Right forelimb (tissue), 1 donor: ENCODE measurements at regions not wholly inside any gene's neighbourhood (a gene's known extent, or its start where the extent isn't known, plus 50 kb on each side); places are given as distances from the start of the nearest gene placed in this dataset.

Experiments used
- DNase-seq: peaks from one replicate; pipeline ENCODE4 v3.0.0-alpha.2; 2018

DNA sequence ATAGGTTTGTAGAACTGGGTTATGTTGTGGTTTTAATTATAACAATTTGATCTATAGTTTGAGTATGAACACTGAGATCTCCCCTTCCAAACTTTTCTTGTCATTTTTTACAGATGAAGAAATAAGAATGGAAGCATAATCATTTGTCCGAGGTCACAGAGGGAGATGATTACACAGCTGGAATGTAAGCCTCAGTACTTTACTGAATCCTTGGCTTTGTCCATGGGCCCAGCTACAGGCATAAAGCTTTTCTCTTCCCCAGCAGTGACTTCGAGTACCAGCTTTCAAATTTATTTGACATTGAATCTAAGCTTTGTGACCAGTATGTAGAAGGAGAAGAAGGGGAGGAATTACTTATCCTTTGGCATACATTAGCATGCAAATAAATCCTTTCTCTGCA lies 80.9 kb upstream of the DCBLD2 start:
- no peak for DNase-seq

DNA sequence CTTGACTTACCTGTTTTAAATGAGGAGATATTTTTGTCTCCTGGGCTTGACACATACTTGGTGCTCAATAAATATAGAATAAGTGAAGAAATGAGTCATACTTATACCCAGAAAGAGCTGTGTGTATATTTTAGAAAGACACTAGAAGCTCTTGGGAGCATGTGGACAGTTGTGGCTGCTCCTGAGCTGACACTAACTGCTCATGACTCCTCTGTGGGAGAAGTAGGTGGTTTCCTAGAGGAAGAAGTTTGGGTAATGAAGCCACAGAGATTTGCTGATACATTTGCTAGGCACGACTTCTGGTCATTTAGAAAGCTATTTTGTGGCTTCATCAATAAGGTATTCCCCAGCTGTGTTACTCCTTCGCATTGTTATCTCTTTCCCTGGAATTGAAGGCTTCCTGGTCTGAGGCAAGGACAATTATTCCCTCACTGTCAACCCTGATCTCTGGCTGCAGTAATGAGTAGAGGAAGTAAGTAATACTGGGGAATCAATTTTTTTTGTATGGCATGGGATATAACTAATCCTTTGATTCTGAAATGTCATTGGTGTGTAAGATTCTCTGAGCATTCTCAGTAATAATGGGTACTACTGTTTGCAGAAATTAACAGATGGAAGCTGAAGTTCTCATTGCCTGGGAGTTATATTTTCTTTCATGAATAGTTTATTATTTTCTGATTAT lies 79.6 kb upstream of the DCBLD2 start:
- DNase-seq: no peak

DNA sequence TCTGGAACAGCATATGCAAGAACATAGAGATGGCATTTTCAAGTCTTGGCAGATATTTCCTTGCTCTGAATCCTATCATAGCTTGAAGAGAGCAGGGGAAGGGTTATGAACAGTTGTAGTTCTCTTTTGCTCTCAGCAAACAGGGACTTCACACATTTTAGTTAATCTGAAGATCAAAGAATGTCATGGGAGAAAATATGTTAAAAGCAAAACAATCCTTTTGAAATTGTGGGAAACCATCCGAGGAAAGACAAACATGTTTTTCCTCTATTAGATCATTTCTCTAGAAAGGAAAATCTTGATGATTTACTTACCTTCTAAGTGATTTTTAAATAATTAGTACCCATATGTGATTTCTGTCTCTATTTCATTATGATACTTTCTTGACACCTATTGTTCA lies 77.8 kb upstream of the DCBLD2 start:
- no peak for DNase-seq

DNA sequence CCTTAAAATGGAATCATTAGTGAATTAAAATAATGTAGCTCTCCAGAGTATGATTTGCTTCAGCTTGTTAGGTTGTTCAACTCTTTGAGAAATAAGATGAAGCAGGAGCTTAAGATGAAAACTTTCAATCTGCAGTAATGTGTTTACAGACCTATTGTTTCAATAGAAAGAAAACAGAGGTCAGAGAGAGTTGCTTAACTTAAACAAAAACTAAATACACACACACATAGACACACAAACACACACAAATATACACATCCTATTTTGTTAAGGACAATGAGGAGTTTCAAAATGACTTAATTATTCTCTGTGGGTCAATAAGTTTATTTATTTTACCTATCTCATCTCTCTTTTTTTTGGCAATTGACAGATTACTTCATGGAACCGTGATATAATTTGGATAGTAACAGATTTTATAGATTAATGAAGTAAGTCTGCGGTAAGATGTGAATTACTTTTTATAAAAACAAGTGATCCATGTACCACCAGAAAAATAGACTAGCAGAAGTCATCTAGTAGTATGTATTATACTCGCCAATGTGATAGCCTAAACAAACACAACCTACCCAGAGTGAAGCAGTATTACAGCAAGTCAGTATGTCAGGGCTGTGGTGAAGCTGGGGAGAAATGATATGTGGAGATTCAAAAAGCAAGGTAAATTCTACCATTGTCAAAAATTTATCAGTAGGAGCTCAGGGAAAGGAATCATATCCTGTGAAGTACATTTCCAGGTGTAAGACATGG lies 76.7 kb upstream of the DCBLD2 start:
- DNase-seq: no peak

DNA sequence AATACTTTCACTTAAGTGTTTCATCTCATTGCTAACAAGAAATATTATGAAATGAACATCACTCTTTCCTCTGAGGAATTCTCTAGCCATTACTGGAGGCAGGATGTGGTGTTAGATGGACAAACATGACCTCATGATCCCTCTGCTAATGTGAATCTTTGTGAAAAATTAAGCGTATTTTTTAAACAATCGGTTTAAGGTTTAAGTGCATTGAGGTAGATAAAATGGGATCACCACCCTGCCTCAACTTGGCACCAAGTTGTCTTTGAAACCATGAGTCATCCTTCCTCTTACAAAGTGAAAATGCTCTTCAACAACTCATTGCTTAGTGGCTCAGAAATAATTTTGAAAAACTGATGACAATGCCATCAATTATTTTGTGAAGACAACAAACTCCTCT lies 76.0 kb upstream of the DCBLD2 start:
- DNase-seq: no peak

DNA sequence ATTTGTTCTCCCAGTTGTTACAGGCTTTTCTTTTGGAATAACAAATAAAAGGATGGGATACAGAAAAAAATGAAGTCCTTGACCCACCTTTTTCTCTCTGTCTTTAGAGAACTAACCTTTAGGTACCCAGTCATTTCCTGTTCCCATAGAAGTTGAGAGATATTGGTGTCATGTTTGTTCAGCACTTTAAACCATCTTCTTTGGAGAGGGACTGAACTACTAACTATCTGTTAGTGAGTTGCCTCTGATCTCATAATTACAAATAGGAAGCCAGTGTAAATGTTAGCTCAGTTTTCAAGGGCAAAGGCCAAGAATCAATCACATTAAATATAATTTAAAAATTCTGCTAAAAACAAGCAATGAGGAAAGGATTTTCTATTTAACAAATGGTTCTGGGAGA lies 72.9 kb upstream of the DCBLD2 start:
- no peak for DNase-seq

DNA sequence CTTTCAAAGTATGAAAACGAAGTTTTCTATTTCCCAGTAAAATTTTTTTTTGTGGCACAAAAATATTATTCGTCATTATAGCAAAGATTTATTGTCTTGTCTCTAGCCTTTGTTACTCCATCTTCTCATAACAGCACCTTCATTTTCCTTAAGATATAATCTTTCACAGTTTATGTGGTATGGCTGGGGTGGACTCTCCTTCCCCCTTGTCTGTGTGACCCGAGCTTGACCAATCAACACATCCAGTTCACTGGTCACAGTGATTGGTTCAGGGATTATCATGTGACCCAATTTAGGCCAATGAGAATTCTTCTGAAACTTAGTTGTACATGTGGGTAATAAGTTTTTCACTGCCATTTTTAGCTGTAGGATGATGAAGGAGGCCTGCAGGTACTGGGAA lies 71.2 kb upstream of the DCBLD2 start:
- DNase-seq: no peak

DNA sequence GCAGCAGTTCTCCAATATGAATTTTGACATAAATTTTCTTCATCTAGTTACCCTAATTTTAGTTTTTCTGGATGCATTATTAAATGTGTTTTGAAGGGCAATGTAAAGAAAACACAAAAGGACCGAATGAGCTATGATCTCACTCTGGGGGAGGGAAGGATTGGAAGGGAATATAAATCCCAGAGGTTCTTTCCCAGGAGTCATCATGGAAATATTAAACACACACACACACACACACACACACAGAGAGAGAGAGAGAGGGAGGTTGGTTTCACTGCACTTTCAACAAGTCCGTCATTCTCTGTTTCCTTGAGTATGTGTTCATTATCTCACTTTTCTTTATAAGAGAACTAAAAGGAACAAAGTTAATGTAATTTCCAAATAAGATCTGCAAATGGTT lies 70.7 kb upstream of the DCBLD2 start:
- DNase-seq: no peak

DNA sequence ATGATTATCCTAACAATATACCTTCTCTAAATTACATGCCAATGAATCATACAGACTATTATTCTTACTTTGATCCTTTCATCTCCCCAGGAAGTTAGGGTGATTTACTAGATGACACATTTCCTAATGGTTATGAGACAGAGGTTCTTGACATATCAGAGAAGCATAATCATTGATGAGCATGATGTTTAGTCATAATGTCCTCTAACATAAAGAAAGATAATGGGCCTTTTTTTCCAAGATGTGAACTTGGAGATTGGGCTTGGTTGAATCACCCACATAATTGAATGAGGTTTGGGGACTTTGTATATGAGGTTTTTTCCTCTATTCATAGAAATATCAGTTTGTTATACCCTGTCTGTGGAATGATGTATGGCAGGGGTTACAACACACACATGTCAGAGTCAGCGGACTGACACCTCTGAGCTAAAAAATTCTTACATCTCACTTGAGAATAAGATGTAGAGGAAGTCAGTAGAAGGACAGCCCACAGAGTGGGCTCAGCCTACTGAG lies 69.7 kb upstream of the DCBLD2 start:
- no peak for DNase-seq

DNA sequence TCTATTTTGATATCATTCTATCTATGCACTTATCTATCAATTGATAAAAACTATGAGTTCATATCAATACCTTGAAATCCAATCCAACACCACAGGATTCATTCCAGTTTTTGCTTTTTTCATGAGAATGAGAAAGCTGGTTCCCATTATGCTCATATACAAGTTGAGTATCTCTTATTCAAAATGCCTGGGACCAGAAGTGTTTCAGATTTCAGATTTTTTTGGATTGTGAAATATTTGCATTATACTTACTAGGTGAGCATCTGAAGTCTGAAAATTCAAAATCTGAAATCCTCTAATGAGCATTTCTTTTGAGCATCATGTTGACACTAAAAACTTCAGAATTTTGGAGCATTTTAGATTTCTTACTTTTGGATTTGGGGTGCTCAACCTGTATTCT lies 67.8 kb upstream of the DCBLD2 start:
- no peak for DNase-seq

DNA sequence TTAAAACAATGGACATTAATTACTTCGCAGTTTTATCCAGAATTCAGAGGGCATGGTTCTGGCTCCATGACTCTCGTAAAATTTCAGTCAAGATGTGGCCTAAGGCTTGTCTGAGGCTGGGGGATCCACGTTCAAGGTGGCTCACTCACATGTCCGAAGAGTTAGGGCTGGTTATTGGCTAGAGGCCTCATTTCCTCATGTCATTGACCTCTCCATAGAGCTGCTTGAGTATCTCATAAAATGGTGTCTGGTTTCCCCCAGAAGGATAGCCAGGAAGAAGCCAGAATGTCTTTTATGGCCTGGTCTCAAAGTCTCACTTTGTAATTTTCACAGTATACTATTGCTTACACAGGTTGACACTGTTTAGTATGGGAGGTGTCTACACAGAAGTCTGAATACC lies 67.3 kb upstream of the DCBLD2 start:
- DNase-seq: no peak

DNA sequence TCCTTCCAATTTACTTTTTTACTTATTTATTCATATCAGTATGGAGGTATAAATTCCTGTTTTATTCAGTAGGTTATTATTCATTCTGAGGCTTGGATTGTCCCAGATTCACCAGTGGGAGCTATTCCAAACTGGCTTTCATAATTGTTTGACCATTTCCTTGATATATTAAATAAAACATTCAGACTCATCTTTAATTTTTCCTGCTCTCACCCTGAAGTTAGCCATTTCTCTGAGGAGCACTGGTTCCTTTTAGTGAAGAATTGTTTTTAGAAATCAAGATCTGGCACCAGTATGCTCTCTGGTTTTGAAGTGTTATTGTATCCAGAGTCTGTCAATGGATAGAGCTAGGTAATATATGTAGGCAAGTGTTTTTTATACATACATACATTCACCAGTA lies 66.9 kb upstream of the DCBLD2 start:
- no peak for DNase-seq

DNA sequence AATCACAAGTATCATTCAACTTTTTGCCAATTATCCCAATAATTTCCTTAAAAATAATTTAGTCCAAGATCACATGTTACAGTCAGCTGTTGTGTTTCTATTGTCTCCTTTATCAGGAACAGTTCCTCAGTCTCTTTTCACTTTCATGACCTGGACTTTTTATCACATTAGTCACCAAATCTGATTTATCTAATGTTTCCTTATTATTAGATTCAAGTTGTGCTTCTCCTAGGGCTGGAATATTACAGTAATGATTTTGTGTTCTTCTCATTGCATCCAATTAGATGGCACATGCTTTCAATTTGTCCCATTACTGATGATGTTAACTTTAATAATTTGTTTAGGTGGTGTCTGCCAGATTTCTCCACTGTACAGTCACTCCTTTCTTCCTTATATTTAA lies 66.3 kb upstream of the DCBLD2 start:
- no peak for DNase-seq

DNA sequence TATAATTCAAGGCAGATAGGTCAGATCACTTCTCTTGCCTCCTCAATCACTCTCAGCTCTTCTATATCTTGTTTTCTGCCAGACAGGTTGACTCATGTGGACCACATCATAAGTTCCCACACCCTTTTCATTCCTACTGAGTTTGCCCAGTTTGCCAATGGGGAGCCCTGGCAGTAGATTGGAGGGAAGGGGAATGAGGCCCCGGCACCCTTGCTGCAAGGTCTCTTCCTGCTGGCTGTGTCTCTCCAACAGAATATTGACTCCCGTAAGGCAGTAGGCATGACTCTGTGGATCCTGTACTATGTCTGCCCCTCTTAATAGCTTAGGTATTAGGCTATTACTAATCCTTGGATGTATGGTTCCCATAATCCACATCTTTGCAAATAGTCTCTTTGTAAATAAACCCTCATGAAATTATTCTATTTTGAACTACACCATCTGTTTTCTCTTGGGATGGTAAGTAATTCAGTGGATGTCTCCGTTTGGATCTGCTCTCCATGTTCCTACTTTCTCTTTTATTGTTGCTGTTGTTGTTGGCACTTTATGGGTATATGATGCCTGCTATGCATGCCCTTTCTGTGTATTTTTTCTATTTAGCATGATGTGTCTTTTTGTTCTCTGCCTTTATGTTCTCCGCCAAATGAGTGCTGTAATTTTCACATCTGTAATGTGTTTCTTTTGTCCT lies 65.5 kb upstream of the DCBLD2 start:
- DNase-seq: no peak

DNA sequence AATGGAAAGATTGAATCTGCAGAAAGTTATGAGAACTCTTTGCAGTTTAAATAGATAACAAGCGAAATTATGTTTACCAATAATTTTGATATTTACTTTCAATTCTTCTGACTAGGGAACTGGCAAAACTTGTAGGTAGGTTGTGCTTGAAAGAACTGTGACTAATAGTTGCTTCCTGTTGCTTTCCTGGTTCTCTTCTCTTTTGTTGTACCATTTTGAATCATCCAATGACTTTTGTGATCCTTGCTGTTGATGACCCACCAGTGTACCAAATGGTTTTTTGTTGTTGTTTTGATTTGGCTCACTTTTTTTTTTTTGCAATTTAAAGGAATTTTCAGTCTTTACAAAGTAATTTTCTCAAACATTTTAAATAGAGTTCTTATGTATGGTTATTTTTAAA lies 64.9 kb upstream of the DCBLD2 start:
- DNase-seq: no peak

DNA sequence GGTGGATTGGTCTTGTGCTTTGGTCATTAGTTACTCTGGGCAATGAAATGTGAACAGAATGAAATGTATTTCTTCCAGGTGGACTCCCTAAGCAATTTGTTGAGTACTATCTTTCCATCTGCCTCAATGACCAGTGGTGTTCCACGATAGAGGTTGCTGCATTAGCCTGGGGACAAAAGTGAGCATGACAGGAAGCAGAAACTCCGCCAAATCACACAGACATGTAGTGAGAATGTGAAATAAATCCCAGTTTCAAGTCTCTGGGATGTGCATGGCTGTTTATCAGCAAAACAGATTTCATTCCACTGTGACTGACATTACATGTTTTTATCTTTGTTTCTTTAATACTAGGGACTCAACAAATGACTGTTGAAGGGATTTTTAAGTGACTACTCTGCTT lies 63.3 kb upstream of the DCBLD2 start:
- DNase-seq: no peak

DNA sequence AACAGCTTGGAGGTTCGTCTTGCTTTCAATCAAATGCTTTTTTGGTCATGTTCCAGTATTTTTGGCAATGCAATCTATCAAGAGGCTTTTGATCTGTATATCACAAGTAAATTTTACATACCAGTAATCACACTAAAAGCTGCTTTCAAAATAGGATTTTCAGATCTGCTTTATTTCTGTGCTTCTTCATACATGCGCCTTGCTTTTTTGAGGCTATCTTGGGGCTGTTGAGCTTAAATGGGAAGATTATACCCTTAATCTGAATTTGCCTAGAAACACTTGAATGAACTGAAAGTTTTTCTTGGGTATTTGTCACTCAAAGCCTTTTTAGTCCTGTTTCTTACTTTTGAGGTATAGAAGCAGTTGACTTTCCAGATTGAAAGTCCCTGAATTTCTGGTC lies 62.1 kb upstream of the DCBLD2 start:
- DNase-seq: no peak

DNA sequence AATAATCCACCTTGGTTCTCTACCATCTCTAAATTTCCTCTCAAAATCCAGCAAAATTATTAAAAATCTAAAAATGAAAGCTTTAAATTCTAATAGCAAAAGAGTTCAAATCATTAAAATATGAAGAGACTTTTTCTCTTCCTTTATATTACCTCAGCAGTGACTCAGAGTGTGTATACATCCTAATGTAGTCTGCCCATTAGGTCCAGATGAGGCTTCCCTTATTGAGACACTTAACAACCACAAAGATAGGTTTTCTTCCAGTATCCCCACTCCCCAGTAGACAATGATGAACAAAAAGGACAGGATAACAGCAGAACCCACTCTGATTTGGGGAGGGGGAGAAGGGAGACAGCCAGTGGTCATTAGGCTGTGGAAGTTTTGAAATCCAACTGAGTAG lies 61.5 kb upstream of the DCBLD2 start:
- no peak for DNase-seq

DNA sequence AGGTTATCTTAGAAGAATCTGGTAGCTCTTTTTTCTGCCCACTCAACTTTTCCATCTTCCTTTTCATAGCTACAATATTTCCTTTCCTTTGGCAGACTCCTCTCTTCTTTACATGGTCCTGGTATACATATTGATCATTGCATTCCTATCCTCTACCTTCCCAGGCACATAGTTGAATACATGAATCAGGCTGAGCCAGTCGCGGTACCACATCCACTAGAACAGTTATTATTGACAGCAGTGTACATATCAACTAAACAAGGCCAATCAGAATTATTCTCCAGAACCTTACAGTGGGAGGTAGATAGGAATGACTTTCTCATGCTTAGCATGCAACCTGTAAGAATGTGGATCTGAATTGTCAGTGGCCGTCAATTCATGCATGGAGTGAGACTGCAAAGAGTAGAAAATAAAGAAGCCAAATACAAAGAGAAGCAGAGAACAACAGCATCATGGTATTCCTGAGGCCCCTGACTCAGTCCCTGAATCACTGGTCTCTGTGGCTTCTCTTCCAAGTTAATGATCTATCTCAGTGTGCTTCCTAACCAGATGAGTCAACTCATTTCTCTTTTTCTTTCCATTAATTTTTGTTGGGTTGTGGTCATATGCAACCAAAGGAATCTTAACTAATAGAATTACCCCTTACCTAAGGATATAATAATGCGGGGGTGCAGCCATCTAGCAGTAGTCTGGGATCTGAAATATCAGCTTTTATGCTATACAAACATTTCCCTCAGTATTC lies 60.9 kb upstream of the DCBLD2 start:
- DNase-seq: no peak

DNA sequence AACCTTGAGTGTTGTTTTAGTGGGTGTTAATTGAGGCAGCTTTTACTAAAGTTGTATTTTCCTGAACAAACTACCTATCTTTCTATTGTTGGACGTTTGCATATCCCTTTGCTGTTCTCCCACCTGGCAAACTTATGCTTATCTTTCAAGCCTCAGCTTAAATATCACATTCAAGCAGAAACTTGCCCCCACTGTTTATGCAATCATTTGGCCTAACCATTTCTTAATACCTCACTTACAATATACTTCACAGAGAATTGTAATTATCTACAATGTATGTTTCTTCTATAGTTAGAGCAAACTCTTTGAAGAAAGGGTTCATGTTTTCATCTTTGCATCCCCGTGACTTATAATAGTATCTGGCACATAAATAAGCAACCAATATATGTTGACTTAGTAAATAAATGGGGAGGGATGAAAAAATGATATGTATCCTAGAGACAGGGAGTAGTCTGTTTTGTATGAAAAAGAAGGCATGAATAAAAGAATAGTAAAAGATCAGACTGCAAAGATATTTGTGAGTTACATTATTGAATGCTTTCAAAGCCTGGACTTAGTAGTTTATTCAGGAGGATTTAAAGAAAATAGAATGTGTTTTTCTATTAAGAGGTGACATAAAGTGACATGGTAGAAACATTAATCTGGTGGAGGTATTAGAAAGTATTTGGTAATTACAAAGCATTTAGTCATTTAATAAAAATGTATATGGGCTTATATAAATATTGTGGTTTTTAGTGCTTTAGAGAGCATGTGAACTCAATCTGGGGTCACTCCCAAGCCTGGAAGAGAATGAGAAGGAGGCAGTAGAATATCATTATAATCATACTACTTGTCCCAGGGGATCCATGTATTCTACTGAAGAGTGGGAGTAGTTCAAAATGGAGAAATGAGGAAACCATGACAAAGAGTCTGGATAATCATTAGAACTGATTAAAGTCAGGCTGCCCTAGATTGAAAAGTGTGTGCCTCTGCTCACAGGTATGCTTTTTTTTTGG lies 60.0 kb upstream of the DCBLD2 start:
- no peak for DNase-seq

DNA sequence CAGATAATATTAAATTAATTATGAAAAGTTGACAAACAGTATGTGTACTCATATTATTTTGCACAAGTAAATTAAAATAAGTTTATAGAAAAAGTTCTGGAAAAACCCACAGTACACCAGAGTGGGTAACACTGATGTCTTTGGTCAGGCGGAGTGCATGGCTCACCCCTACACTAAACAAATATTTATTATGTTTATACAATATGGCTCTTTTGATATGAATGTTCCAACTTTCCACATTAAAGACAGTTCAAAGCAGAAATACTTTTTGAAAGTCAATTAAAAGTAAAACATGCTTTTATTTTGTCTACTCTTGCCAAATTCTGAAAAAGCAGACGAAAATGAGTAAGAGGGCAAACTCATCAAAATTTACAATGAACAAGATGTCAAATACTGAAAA lies 56.2 kb upstream of the DCBLD2 start:
- DNase-seq: no peak

DNA sequence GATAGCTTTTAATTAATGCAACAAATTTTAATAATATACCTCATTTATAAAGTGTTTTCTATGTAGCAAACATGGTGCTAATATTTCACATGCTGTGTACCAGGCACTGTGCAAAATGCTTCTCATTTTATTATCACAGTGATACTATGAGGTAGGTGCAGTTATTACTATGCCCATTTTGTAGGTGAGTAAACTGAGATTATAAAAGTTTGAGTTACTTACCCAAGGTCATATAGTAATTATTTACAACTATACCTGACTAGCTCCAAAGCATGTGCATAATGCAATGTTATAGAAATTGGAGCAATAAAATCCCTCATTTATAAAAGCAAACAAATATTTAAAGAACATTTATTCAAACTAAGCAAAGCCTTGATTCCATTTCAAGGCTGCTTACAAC lies 54.5 kb upstream of the DCBLD2 start:
- DNase-seq: no peak
